HK-2 (cell line): ENCODE measurements at regions not wholly inside any gene's neighbourhood (a gene's known extent, or its start where the extent isn't known, plus 50 kb on each side); places are given as distances from the start of the nearest gene placed in this dataset.

Experiments
- DNase-seq: peaks from one replicate; pipeline ENCODE4 v3.0.0-alpha.2; 2018; ENCODE audit not compliant: unreplicated experiment

GRCh38 chr1:63041660-63042059 is 257.7 kb downstream of the ATG4C start:
- no peak for DNase-seq

- no peak for DNase-seq
These were observed 258.3 kb downstream of the ATG4C start for GRCh38 chr1:63042278-63042677.

- no peak for DNase-seq
These were observed 262.6 kb downstream of the ATG4C start for GRCh38 chr1:63046539-63046938.

- DNase-seq: no peak
These were observed 265.2 kb downstream of the ATG4C start for GRCh38 chr1:63049135-63049534.

- DNase-seq: no peak
These were observed 267.4 kb downstream of the ATG4C start for GRCh38 chr1:63051356-63051755.

GRCh38 chr1:63051886-63052285 is 268.0 kb downstream of the ATG4C start:
- DNase-seq: no peak

GRCh38 chr1:63054184-63054583 is 268.2 kb upstream of the FOXD3 start:
- no peak for DNase-seq

GRCh38 chr1:63063367-63063766 is 259.0 kb upstream of the FOXD3 start:
- no peak for DNase-seq

GRCh38 chr1:63064135-63064534 is 258.2 kb upstream of the FOXD3 start:
- no peak for DNase-seq

GRCh38 chr1:63068626-63069025 is 253.7 kb upstream of the FOXD3 start:
- no peak for DNase-seq

- DNase-seq: no peak
These were observed 253.2 kb upstream of the FOXD3 start for GRCh38 chr1:63069214-63069613.

- no peak for DNase-seq
These were observed 248.8 kb upstream of the FOXD3 start for GRCh38 chr1:63073309-63074306.

GRCh38 chr1:63074321-63074720 is 248.0 kb upstream of the FOXD3 start:
- no peak for DNase-seq

GRCh38 chr1:63082766-63083165 is 239.6 kb upstream of the FOXD3 start:
- no peak for DNase-seq

- DNase-seq: no peak
These were observed 234.4 kb upstream of the FOXD3 start for GRCh38 chr1:63087966-63088365.

- no peak for DNase-seq
These were observed 223.2 kb upstream of the FOXD3 start for GRCh38 chr1:63099188-63099587.

- DNase-seq: no peak
These were observed 221.0 kb upstream of the FOXD3 start for GRCh38 chr1:63101336-63101735.

- no peak for DNase-seq
These were observed 218.7 kb upstream of the FOXD3 start for GRCh38 chr1:63103682-63104081.

- no peak for DNase-seq
These were observed 215.3 kb upstream of the FOXD3 start for GRCh38 chr1:63107066-63107465.

- no peak for DNase-seq
These were observed 214.2 kb upstream of the FOXD3 start for GRCh38 chr1:63108206-63108605.

- peak; percentile 10 for DNase-seq
These were observed 210.0 kb upstream of the FOXD3 start for GRCh38 chr1:63112155-63112900.

- no peak for DNase-seq
These were observed 206.8 kb upstream of the FOXD3 start for GRCh38 chr1:63115527-63115926.

- no peak for DNase-seq
These were observed 206.4 kb upstream of the FOXD3 start for GRCh38 chr1:63116016-63116415.
